NCI-H1105 (cell line): ENCODE measurements at regions not wholly inside any gene's neighbourhood (a gene's known extent, or its start where the extent isn't known, plus 50 kb on each side); places are given as distances from the start of the nearest gene placed in this dataset.

Experiments used
- DNase-seq: peaks from one replicate; lab custom pipeline; 2025; lab: John Stamatoyannopoulos, UW

- DNase-seq = no peak
These were observed 63.5 kb upstream of the TTC14 start for GRCh38 chr3:180538493-180538892.

GRCh38 chr3:180543877-180544276, 58.1 kb upstream of the TTC14 start:
- DNase-seq = no peak

GRCh38 chr3:180546863-180547262, 55.1 kb upstream of the TTC14 start:
- DNase-seq = no peak

- no peak for DNase-seq
These were observed 53.9 kb upstream of the TTC14 start for GRCh38 chr3:180548050-180548449.
